ENCODE measurements at regions not wholly inside any gene's neighbourhood (a gene's known extent, or its start where the extent isn't known, plus 50 kb on each side); places are given as distances from the start of the nearest gene placed in this dataset.
"Not testable (repeated sequence)": the region's sequence is repeated elsewhere in the genome, so short reads cannot be mapped to it uniquely, and the experiment has no call there.

GRCh38 chr2:224650815-224651439, 65.2 kb downstream of the CCDC195 start:
- peak; percentile 80 for DNase-seq (ENCODE audit: low spot score)

GRCh38 chr2:224647684-224648083, 62.5 kb upstream of the CUL3 start:
- DNase-seq (ENCODE audit: low spot score), result not testable (repeated sequence)

GRCh38 chr2:224646242-224646846, 61.2 kb upstream of the CUL3 start:
- peak; percentile 38 for DNase-seq (ENCODE audit: low spot score)

GRCh38 chr2:224645722-224646121, 60.6 kb upstream of the CUL3 start:
- DNase-seq (ENCODE audit: low spot score), result no peak

- no peak for DNase-seq (ENCODE audit: low spot score)
Observed at GRCh38 chr2:224640679-224641078, 55.5 kb upstream of the CUL3 start.

GRCh38 chr2:224638301-224638823, 53.2 kb upstream of the CUL3 start:
- DNase-seq (ENCODE audit: low spot score), result peak; percentile 51

All from HT-29 (cell line).